ENCODE measurements at regions not wholly inside any gene's neighbourhood (a gene's known extent, or its start where the extent isn't known, plus 50 kb on each side); places are given as distances from the start of the nearest gene placed in this dataset.

GRCh38 chr3:132911741-132912415, 126.3 kb upstream of the TMEM108 start:
- Mint-ChIP-seq H3K36me3 (ENCODE audit: low read depth, unreplicated experiment) (no peaks in the 10 kb centered on the region), H3K9me3 (ENCODE audit: unreplicated experiment) (no peaks in the 10 kb centered on the region), H3K4me3 (ENCODE audit: unreplicated experiment) (no peak overlapping the region), H3K27ac (ENCODE audit: unreplicated experiment) (no peak overlapping the region), H3K27me3 (ENCODE audit: unreplicated experiment) (no peaks in the 10 kb centered on the region), H3K4me1 (ENCODE audit: unreplicated experiment) (no peaks in the 10 kb centered on the region)
- no peak for DNase-seq (ENCODE audit: low spot score)
- TF ChIP-seq CTCF (IDR thresholded peaks at IDR 0.05; ENCODE audit: unreplicated experiment) = no peak

DNA sequence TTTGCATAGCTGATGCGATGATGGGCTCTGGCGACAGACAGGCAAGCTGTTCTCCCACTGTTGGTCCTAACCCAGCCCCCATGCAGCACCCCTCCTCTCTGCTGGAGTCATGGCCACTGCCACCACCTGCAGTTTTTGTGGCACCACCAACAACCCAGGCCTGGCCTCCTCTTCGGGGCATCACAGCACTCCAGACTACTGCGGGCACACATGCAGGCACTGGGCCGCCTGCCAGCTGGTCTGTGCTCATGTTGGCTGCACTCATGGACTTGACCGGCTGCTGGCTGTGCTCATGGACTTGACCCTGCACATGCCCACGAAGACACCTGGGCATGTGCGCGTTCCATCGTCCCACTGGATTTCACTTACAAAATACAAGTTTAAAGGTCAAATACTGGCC, 130.9 kb upstream of the TMEM108 start:
- H3K9me3 Mint-ChIP-seq (ENCODE audit: unreplicated experiment) = no peaks in the 10 kb centered on the region
- peaks cover 3% of the 10 kb centered on the region for H3K27me3 Mint-ChIP-seq (ENCODE audit: unreplicated experiment)
- DNase-seq (ENCODE audit: low spot score) = no peak
- no peak overlapping the region for H3K4me3 Mint-ChIP-seq (ENCODE audit: unreplicated experiment)
- no peak overlapping the region for H3K27ac Mint-ChIP-seq (ENCODE audit: unreplicated experiment)
- TF ChIP-seq CTCF (IDR thresholded peaks at IDR 0.05; ENCODE audit: unreplicated experiment) = no peak
- H3K36me3 Mint-ChIP-seq (ENCODE audit: low read depth, unreplicated experiment) = no peaks in the 10 kb centered on the region
- no peaks in the 10 kb centered on the region for H3K4me1 Mint-ChIP-seq (ENCODE audit: unreplicated experiment)

- peaks cover 3% of the 10 kb centered on the region for H3K4me1 Mint-ChIP-seq (ENCODE audit: unreplicated experiment)
- no peak overlapping the region for H3K27ac Mint-ChIP-seq (ENCODE audit: unreplicated experiment)
- no peaks in the 10 kb centered on the region for H3K9me3 Mint-ChIP-seq (ENCODE audit: unreplicated experiment)
- H3K36me3 Mint-ChIP-seq (ENCODE audit: low read depth, unreplicated experiment) = no peaks in the 10 kb centered on the region
- TF ChIP-seq CTCF (IDR thresholded peaks at IDR 0.05; ENCODE audit: unreplicated experiment) = no peak
- H3K27me3 Mint-ChIP-seq (ENCODE audit: unreplicated experiment) = peaks cover 3% of the 10 kb centered on the region
- H3K4me3 Mint-ChIP-seq (ENCODE audit: unreplicated experiment) = no peak overlapping the region
- DNase-seq (ENCODE audit: low spot score) = no peak
These were observed 137.7 kb upstream of the TMEM108 start for GRCh38 chr3:132900481-132900880.

- no peak overlapping the region for H3K4me3 Mint-ChIP-seq (ENCODE audit: unreplicated experiment)
- no peaks in the 10 kb centered on the region for H3K9me3 Mint-ChIP-seq (ENCODE audit: unreplicated experiment)
- no peaks in the 10 kb centered on the region for H3K27me3 Mint-ChIP-seq (ENCODE audit: unreplicated experiment)
- no peak for TF ChIP-seq CTCF (IDR thresholded peaks at IDR 0.05; ENCODE audit: unreplicated experiment)
- peaks cover 3% of the 10 kb centered on the region for H3K4me1 Mint-ChIP-seq (ENCODE audit: unreplicated experiment)
- no peak overlapping the region for H3K27ac Mint-ChIP-seq (ENCODE audit: unreplicated experiment)
- no peaks in the 10 kb centered on the region for H3K36me3 Mint-ChIP-seq (ENCODE audit: low read depth, unreplicated experiment)
- no peak for DNase-seq (ENCODE audit: low spot score)
These were observed 140.1 kb upstream of the TMEM108 start for GRCh38 chr3:132898141-132898540.

GRCh38 chr3:132892956-132893355, 145.2 kb upstream of the TMEM108 start:
- Mint-ChIP-seq H3K4me1 (ENCODE audit: unreplicated experiment) (no peaks in the 10 kb centered on the region), H3K27ac (ENCODE audit: unreplicated experiment) (no peak overlapping the region), H3K27me3 (ENCODE audit: unreplicated experiment) (no peaks in the 10 kb centered on the region), H3K9me3 (ENCODE audit: unreplicated experiment) (no peaks in the 10 kb centered on the region), H3K4me3 (ENCODE audit: unreplicated experiment) (no peak overlapping the region), H3K36me3 (ENCODE audit: low read depth, unreplicated experiment) (no peaks in the 10 kb centered on the region)
- DNase-seq (ENCODE audit: low spot score) = no peak
- TF ChIP-seq CTCF (IDR thresholded peaks at IDR 0.05; ENCODE audit: unreplicated experiment) = no peak

Data from endothelial cell (in vitro differentiated cells).